Sigmoid colon (tissue), 4 donors: ENCODE measurements at regions not wholly inside any gene's neighbourhood (a gene's known extent, or its start where the extent isn't known, plus 50 kb on each side); places are given as distances from the start of the nearest gene placed in this dataset.

Experiments
- EP300 ChIP-seq, 4 donors: sonication (generic); formaldehyde crosslinking; IDR thresholded peaks; one replicate each; pipeline ENCODE4 v1.6.1; 2017; ENCODE audit warnings: antibody characterized with exemption in 4 of 4
- TF ChIP-seq, protein P1 (sequence below), 4 experiments: fragments of 450-650 bp in 3 of 4; fragments of 200-600 bp in 1 of 4; IDR thresholded peaks; one replicate each; pipeline ENCODE4 v1.5.1; 2016 to 2019; ENCODE audit warnings: antibody characterized with exemption in 4 of 4, mild to moderate bottlenecking in 3 of 4, moderate library complexity in 2 of 4

DNA sequence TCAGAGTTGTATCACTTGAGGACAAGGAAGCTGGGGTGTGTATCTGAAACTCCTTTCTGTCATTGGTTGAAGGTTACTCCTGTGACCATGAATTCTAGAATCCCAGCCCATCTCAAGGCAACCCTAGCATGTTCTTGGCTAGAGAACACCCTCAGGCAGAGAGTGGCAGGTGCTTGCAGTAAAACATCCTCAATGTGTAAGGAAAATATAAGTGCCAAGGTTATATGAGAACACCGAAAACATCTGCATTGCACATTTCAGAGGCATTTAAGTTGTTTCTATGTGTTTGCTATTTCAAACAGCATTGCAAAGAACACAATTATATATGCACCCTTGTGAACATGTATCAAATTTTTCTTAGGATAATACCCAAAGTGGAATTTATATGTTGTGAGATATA lies 471.9 kb downstream of the USP25 start:
- TF ChIP-seq, protein P1, sequence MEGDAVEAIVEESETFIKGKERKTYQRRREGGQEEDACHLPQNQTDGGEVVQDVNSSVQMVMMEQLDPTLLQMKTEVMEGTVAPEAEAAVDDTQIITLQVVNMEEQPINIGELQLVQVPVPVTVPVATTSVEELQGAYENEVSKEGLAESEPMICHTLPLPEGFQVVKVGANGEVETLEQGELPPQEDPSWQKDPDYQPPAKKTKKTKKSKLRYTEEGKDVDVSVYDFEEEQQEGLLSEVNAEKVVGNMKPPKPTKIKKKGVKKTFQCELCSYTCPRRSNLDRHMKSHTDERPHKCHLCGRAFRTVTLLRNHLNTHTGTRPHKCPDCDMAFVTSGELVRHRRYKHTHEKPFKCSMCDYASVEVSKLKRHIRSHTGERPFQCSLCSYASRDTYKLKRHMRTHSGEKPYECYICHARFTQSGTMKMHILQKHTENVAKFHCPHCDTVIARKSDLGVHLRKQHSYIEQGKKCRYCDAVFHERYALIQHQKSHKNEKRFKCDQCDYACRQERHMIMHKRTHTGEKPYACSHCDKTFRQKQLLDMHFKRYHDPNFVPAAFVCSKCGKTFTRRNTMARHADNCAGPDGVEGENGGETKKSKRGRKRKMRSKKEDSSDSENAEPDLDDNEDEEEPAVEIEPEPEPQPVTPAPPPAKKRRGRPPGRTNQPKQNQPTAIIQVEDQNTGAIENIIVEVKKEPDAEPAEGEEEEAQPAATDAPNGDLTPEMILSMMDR (IDR thresholded peaks at IDR 0.05), result no peak
- TF ChIP-seq EP300 (IDR thresholded peaks at IDR 0.05), result no peak
